Erythroblast (primary cell): ENCODE measurements at regions not wholly inside any gene's neighbourhood (a gene's known extent, or its start where the extent isn't known, plus 50 kb on each side); places are given as distances from the start of the nearest gene placed in this dataset.
"Not testable (repeated sequence)": the region's sequence is repeated elsewhere in the genome, so short reads cannot be mapped to it uniquely, and the experiment has no call there.

ENCODE experiments used
- GATA1 ChIP-seq: IDR thresholded peaks from 2 replicates; pipeline ENCODE4 v1.6.1; 2011; ENCODE audit warnings: low read depth, mild to moderate bottlenecking, control low read depth, low read length, moderate library complexity
- POLR2A ChIP-seq: IDR thresholded peaks from 2 replicates; pipeline ENCODE4 v1.6.1; 2011; ENCODE audit warnings: mild to moderate bottlenecking, low read length

DNA sequence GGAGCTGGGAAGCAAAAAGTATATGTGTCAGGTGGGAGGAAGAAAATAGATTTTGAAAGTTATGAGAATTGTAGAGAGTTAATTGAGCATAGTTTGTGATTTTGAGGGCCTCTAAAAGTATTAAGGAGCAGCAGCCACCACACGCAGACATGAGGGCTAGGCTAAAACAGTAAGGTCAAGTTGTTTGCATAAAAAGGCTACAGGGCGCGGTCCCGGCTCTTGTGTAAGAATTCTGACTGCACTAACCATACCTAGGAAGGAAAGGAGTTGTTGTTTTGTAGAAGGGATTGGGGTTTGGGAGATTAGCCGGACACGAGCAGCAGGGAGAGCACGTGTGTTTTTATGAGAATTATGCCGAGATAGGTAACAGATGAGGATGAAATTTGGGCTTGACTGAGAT, 207.2 kb upstream of the ELL2 start:
- TF ChIP-seq POLR2A, GATA1: not testable (repeated sequence)
